ENCODE measurements at regions not wholly inside any gene's neighbourhood (a gene's known extent, or its start where the extent isn't known, plus 50 kb on each side); places are given as distances from the start of the nearest gene placed in this dataset.
A peak's percentile ranks its signal among the peaks of the same experiment; 100 is the strongest.

DNA sequence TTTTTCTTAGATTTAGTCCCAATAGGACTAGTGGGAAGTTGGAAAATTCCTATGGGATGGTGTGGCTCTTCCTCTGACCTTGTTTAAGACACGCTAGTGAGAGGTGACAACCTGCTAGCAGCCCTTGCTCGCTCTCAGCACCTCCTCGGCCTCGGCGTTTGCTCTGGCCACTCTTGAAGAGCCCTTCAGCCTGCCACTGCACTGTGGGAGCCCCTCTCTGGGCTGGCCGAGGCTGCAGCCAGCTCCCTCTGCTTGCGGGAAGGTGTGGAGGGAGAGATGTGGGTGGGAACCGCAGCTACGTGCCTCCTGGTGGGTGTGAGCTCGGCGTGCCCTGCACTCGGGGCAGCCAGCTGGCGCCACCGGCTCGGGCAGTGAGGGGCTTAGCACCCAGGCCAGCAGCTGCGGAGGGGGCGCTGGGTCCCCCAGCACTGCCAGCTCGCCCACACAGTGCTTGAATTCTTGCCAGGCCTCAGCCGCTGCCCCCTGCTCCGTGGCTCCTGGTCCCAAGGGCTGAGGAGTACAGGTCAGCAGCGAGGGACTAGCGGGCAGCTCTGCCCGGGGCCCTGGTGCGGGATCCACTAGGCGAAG is 254.5 kb upstream of the ANKRD55 start:
- H3K36me3 ChIP-seq = no peaks in the 10 kb centered on the region
- TF ChIP-seq, protein P1, sequence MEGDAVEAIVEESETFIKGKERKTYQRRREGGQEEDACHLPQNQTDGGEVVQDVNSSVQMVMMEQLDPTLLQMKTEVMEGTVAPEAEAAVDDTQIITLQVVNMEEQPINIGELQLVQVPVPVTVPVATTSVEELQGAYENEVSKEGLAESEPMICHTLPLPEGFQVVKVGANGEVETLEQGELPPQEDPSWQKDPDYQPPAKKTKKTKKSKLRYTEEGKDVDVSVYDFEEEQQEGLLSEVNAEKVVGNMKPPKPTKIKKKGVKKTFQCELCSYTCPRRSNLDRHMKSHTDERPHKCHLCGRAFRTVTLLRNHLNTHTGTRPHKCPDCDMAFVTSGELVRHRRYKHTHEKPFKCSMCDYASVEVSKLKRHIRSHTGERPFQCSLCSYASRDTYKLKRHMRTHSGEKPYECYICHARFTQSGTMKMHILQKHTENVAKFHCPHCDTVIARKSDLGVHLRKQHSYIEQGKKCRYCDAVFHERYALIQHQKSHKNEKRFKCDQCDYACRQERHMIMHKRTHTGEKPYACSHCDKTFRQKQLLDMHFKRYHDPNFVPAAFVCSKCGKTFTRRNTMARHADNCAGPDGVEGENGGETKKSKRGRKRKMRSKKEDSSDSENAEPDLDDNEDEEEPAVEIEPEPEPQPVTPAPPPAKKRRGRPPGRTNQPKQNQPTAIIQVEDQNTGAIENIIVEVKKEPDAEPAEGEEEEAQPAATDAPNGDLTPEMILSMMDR (IDR thresholded peaks at IDR 0.05) = no peak
- no peak overlapping the region for H3K9ac ChIP-seq (ENCODE audit: low read depth in 2 of 2, low read length in 2 of 2)
- intact Hi-C loops (cut with DNase I) = no loop called here
- no peaks in the 10 kb centered on the region for H3K4me1 ChIP-seq
- H3K9me3 ChIP-seq = no peaks in the 10 kb centered on the region
- H3K27me3 ChIP-seq = no peaks in the 10 kb centered on the region
- DNase-seq = no peak
- no peak overlapping the region for H3K4me3 ChIP-seq
- H3K27ac ChIP-seq = no peak overlapping the region

DNA sequence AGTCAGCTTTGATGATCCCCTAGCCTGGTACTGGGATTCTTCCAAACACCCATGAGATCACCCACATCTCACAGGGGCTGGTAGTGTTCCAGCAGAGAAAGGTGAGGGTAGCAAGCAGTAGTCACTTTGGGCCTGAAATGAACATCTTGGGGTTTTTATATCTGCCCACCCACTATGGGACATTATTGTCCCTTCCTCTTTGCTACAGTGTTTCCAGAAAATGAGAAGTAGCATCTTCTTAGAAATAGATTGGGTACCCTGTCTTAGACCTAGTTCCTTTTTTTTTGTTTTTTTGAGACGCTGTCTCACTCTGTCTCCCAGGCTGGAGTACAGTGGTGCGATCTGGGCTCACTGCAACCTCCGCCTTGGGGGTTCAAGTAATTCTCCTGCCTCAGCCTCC is 249.2 kb upstream of the ANKRD55 start:
- Histone ChIP-seq H3K4me3 (no peak overlapping the region), H3K27ac (no peak overlapping the region), H3K27me3 (no peaks in the 10 kb centered on the region), H3K9ac (ENCODE audit: low read depth in 2 of 2, low read length in 2 of 2) (no peak overlapping the region), H3K36me3 (no peaks in the 10 kb centered on the region), H3K4me1 (no peaks in the 10 kb centered on the region), H3K9me3 (no peaks in the 10 kb centered on the region)
- intact Hi-C loops (cut with DNase I) = no loop called here
- TF ChIP-seq, protein P1 (IDR thresholded peaks at IDR 0.05) = no peak
- no peak for DNase-seq

DNA sequence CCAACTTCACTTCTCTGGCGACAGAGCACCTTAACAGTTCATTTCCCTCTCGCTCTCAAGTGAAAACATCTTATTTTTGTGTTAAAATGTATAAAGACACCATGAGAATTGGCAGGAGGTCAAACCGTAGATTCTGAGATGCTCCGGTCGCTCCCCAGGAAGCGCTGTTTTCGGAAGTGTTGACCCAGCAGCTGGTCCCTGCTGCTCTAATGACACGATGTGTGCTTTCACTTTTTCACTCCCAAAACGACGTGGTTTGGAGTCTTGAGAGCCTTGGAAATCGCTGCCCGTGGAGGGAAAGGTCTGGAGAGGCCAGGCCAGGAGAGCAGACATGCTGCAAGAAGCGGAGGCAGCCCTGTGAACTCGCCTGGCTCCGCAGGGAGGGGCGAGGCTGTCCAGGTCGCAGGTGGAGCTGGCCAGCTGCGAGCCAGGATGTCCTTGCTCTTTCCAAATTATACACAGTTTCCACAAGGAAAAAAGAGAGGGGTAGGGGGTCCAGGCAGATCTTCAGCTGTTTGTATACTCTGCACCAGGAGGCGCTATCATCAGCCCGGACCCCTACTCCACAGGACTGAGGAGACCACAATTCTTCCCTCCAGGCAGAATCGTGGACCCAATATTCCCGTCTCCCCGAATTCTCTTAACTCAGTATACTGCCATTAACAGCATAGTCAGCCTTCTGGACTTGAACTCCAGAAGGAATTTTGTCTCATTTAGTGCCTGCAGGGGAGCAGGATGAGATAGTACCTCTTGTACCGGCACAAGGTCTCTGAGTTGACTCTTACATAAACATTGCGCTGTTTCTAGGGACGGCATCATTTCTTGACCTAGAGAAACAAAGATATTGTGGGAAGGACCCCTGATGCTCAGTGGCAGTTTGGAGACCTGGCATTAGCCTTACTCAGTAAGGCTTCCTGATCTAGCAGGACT is 248.6 kb upstream of the ANKRD55 start:
- Histone ChIP-seq H3K9ac (ENCODE audit: low read depth in 2 of 2, low read length in 2 of 2) (peak overlapping the region; percentile 46 to 51), H3K27me3 (no peaks in the 10 kb centered on the region), H3K36me3 (no peaks in the 10 kb centered on the region), H3K27ac (peak overlapping the region; percentile 76), H3K4me3 (peak overlapping the region; percentile 40), H3K9me3 (no peaks in the 10 kb centered on the region), H3K4me1 (no peaks in the 10 kb centered on the region)
- TF ChIP-seq, protein P1 (IDR thresholded peaks at IDR 0.05) = no peak
- peak; percentile 36 for DNase-seq
- intact Hi-C loops (cut with DNase I) = no loop called here

DNA sequence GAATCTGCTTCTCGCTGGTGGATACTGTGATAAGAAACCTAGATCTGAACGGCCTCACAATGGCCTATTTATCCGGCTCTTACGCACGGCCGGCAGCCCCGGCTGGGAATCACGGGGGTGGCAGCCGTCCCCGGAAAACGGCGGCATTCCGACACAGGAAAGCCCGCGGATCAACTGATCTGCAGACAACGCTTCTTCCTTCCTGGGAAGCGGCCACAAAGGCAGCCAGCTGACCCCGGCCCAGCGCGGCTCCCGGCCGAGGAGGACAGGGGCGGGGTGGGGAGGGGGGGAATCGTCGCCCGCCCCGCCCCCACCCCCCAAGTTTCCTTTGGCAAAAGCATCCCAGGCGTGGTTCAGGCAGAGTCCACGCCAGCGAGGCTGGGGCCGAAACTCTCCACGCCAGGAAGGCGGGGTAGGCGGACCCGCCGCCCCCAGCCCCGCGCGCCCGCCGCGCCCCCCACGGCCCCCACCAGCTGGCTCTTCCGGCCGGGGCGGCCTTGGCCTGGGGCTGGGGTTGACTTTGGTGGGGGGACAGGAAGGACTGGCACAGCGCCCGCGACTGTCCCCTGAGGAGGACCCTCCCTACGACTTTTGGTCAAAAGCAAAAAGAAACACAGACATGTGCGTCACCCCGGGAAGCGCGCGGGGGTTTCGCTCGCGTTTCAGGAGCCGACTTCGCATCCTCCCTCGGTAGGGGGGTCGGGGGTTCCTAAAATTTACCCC is 247.7 kb upstream of the ANKRD55 start:
- peak; percentile 40 for DNase-seq
- TF ChIP-seq, protein P1 (IDR thresholded peaks at IDR 0.05) = no peak
- Histone ChIP-seq H3K27ac (peak overlapping the region; percentile 76), H3K27me3 (no peaks in the 10 kb centered on the region), H3K4me3 (peak overlapping the region; percentile 40), H3K9ac (ENCODE audit: low read depth in 2 of 2, low read length in 2 of 2) (peak overlapping the region; percentile 46 to 51), H3K36me3 (no peaks in the 10 kb centered on the region), H3K4me1 (no peaks in the 10 kb centered on the region), H3K9me3 (no peaks in the 10 kb centered on the region)
- intact Hi-C loops (cut with DNase I) = no loop called here

DNA sequence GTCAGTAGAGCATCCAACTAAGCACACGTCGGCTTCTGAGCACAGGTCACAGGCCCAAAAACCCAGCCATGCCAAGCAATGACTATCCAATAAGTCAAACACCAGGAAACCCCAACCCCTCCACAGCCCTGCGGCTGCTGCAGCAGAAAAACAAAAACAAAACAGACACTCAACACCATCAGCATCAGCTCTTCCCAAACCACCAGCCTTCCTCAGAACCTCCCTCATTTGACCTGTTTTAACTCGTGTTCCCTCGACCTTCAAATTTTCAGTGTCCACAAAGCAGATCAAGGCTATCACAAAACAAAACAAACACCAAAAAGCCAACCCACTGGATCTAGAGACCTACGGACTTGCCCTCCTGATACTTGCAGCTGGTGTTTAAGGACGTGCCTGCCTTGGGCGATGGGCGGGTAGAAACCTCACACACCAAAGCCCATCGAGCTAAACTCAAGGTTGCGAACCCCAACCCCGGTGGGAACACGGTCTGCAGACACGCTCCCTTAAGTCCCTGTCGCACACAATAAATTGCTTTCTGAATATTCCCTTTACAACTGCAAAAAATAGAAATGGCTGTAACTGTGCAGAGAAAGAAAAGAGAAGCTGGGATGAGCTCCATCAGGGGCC is 247.1 kb upstream of the ANKRD55 start:
- intact Hi-C loops (cut with DNase I) = no loop called here
- Histone ChIP-seq H3K4me3 (peak overlapping the region; percentile 40), H3K9ac (ENCODE audit: low read depth in 2 of 2, low read length in 2 of 2) (peak overlapping the region; percentile 46 to 48), H3K36me3 (no peaks in the 10 kb centered on the region), H3K9me3 (no peaks in the 10 kb centered on the region), H3K27me3 (no peaks in the 10 kb centered on the region), H3K4me1 (no peaks in the 10 kb centered on the region), H3K27ac (peak overlapping the region; percentile 76)
- TF ChIP-seq, protein P1 (IDR thresholded peaks at IDR 0.05) = no peak
- no peak for DNase-seq

All from colonic mucosa (tissue), 4 donors.